ENCODE measurements at regions not wholly inside any gene's neighbourhood (a gene's known extent, or its start where the extent isn't known, plus 50 kb on each side); places are given as distances from the start of the nearest gene placed in this dataset.

- Mint-ChIP-seq H3K36me3 (ENCODE audit: low read depth) (no peaks in the 10 kb centered on the region), H3K9me3 (no peaks in the 10 kb centered on the region), H3K27ac (no peak overlapping the region), H3K27me3 (ENCODE audit: low read depth) (no peaks in the 10 kb centered on the region), H3K4me3 (no peak overlapping the region), H3K4me1 (no peaks in the 10 kb centered on the region)
- no peak for TF ChIP-seq CTCF (IDR thresholded peaks at IDR 0.05; ENCODE audit: unreplicated experiment in 3 of 3)
Observed at GRCh38 chr2:47996808-47997207, 90.5 kb upstream of the FBXO11 start.

- TF ChIP-seq CTCF (IDR thresholded peaks at IDR 0.05; ENCODE audit: unreplicated experiment in 3 of 3), result no peak
- no peak overlapping the region for H3K27ac Mint-ChIP-seq
- no peaks in the 10 kb centered on the region for H3K36me3 Mint-ChIP-seq (ENCODE audit: low read depth)
- H3K4me1 Mint-ChIP-seq, result no peaks in the 10 kb centered on the region
- no peak overlapping the region for H3K4me3 Mint-ChIP-seq
- no peaks in the 10 kb centered on the region for H3K27me3 Mint-ChIP-seq (ENCODE audit: low read depth)
- no peaks in the 10 kb centered on the region for H3K9me3 Mint-ChIP-seq
Observed at GRCh38 chr2:47999512-47999911, 93.2 kb upstream of the FBXO11 start.

- Mint-ChIP-seq H3K4me3 (no peak overlapping the region), H3K4me1 (no peaks in the 10 kb centered on the region), H3K9me3 (no peaks in the 10 kb centered on the region), H3K27ac (no peak overlapping the region), H3K27me3 (ENCODE audit: low read depth) (no peaks in the 10 kb centered on the region), H3K36me3 (ENCODE audit: low read depth) (no peaks in the 10 kb centered on the region)
- TF ChIP-seq CTCF (IDR thresholded peaks at IDR 0.05; ENCODE audit: unreplicated experiment in 3 of 3), result no peak
Observed at GRCh38 chr2:48001498-48001897, 95.2 kb upstream of the FBXO11 start.

- Mint-ChIP-seq H3K9me3 (no peaks in the 10 kb centered on the region), H3K4me1 (no peaks in the 10 kb centered on the region), H3K36me3 (ENCODE audit: low read depth) (no peaks in the 10 kb centered on the region), H3K27ac (no peak overlapping the region), H3K27me3 (ENCODE audit: low read depth) (peaks cover 4% of the 10 kb centered on the region), H3K4me3 (no peak overlapping the region)
- TF ChIP-seq CTCF (IDR thresholded peaks at IDR 0.05; ENCODE audit: unreplicated experiment in 3 of 3), result no peak
Observed at GRCh38 chr2:48006094-48006493, 99.8 kb upstream of the FBXO11 start.

- peaks cover 4% of the 10 kb centered on the region for H3K27me3 Mint-ChIP-seq (ENCODE audit: low read depth)
- H3K27ac Mint-ChIP-seq, result no peak overlapping the region
- no peak for TF ChIP-seq CTCF (IDR thresholded peaks at IDR 0.05; ENCODE audit: unreplicated experiment in 3 of 3)
- no peak overlapping the region for H3K4me3 Mint-ChIP-seq
- no peaks in the 10 kb centered on the region for H3K9me3 Mint-ChIP-seq
- H3K36me3 Mint-ChIP-seq (ENCODE audit: low read depth), result no peaks in the 10 kb centered on the region
- H3K4me1 Mint-ChIP-seq, result no peaks in the 10 kb centered on the region
Observed at GRCh38 chr2:48007699-48008268, 101.5 kb upstream of the FBXO11 start.

GRCh38 chr2:48009256-48009655, 103.0 kb upstream of the FBXO11 start:
- Mint-ChIP-seq H3K36me3 (ENCODE audit: low read depth) (no peaks in the 10 kb centered on the region), H3K9me3 (no peaks in the 10 kb centered on the region), H3K4me3 (no peak overlapping the region), H3K27ac (no peak overlapping the region), H3K27me3 (ENCODE audit: low read depth) (peaks cover 4% of the 10 kb centered on the region), H3K4me1 (no peaks in the 10 kb centered on the region)
- no peak for TF ChIP-seq CTCF (IDR thresholded peaks at IDR 0.05; ENCODE audit: unreplicated experiment in 3 of 3)
